ENCODE measurements at regions not wholly inside any gene's neighbourhood (a gene's known extent, or its start where the extent isn't known, plus 50 kb on each side); places are given as distances from the start of the nearest gene placed in this dataset.

GRCh38 chr1:221487781-221488524 lies 253.9 kb downstream of the DUSP10 start:
- Histone ChIP-seq H3K4me1 (ENCODE audit: control insufficient read depth, extremely low read depth, insufficient read depth, low read length) (no peaks in the 10 kb centered on the region), H3K79me2 (ENCODE audit: control insufficient read depth, insufficient read depth, low read length) (no peaks in the 10 kb centered on the region), H3K9me1 (ENCODE audit: control insufficient read depth, extremely low read depth, insufficient read depth, low read length) (no peaks in the 10 kb centered on the region), H4K20me1 (ENCODE audit: control insufficient read depth, extremely low read depth, insufficient read depth, low read length) (no peaks in the 10 kb centered on the region), H3K27ac (ENCODE audit: control insufficient read depth, insufficient read depth, low read length) (no peak overlapping the region), H3K9me3 (ENCODE audit: control insufficient read depth, low read depth, low read length) (no peaks in the 10 kb centered on the region), H3K36me3 (ENCODE audit: control insufficient read depth in 2 of 2, extremely low read depth in 1 of 2, insufficient read depth in 2 of 2, low read length in 2 of 2) (no peaks in the 10 kb centered on the region), H3K9ac (ENCODE audit: control insufficient read depth, extremely low read depth, insufficient read depth, low read length) (no peak overlapping the region), H2AFZ (ENCODE audit: control insufficient read depth, low read length) (no peak overlapping the region), H3K27me3 (ENCODE audit: control insufficient read depth, extremely low read depth, insufficient read depth, low read length) (no peaks in the 10 kb centered on the region), H3K4me2 (ENCODE audit: control insufficient read depth, extremely low read depth, insufficient read depth, low read depth, low read length) (no peak overlapping the region), H3K4me3 (ENCODE audit: control insufficient read depth in 2 of 3, extremely low read depth in 1 of 3, insufficient read depth in 2 of 3, low read depth in 1 of 3, low read length in 3 of 3) (no peak overlapping the region)
- DNase-seq (ENCODE audit: low read depth, low spot score) (no peak), FAIRE-seq (peak; percentile 29)
- dilution Hi-C loops (cut with MboI; ENCODE audit: extremely low pct_ligation_motif_present, low sequenced_read_pairs) = no loop called here
- no peak for TF ChIP-seq EZH2 (IDR thresholded peaks at IDR 0.05; ENCODE audit: low read length)
- no peak for TF ChIP-seq CTCF (optimal IDR thresholded peaks at IDR 0.05 in 1 of 3, IDR thresholded peaks at IDR 0.05 in 1 of 3, conservative IDR thresholded peaks at IDR 0.05 in 1 of 3; ENCODE audit: extremely low read depth in 1 of 3, insufficient read depth in 2 of 3, low read length in 3 of 3)

GRCh38 chr1:221488550-221488949 lies 253.3 kb downstream of the DUSP10 start:
- Histone ChIP-seq H2AFZ (ENCODE audit: control insufficient read depth, low read length) (no peak overlapping the region), H3K4me1 (ENCODE audit: control insufficient read depth, extremely low read depth, insufficient read depth, low read length) (no peaks in the 10 kb centered on the region), H3K4me3 (ENCODE audit: control insufficient read depth in 2 of 3, extremely low read depth in 1 of 3, insufficient read depth in 2 of 3, low read depth in 1 of 3, low read length in 3 of 3) (no peak overlapping the region), H3K9me3 (ENCODE audit: control insufficient read depth, low read depth, low read length) (no peaks in the 10 kb centered on the region), H4K20me1 (ENCODE audit: control insufficient read depth, extremely low read depth, insufficient read depth, low read length) (no peaks in the 10 kb centered on the region), H3K36me3 (ENCODE audit: control insufficient read depth in 2 of 2, extremely low read depth in 1 of 2, insufficient read depth in 2 of 2, low read length in 2 of 2) (no peaks in the 10 kb centered on the region), H3K27ac (ENCODE audit: control insufficient read depth, insufficient read depth, low read length) (no peak overlapping the region), H3K79me2 (ENCODE audit: control insufficient read depth, insufficient read depth, low read length) (no peaks in the 10 kb centered on the region), H3K4me2 (ENCODE audit: control insufficient read depth, extremely low read depth, insufficient read depth, low read depth, low read length) (no peak overlapping the region), H3K9me1 (ENCODE audit: control insufficient read depth, extremely low read depth, insufficient read depth, low read length) (no peaks in the 10 kb centered on the region), H3K27me3 (ENCODE audit: control insufficient read depth, extremely low read depth, insufficient read depth, low read length) (no peaks in the 10 kb centered on the region), H3K9ac (ENCODE audit: control insufficient read depth, extremely low read depth, insufficient read depth, low read length) (no peak overlapping the region)
- DNase-seq (ENCODE audit: low read depth, low spot score) = no peak
- TF ChIP-seq CTCF (optimal IDR thresholded peaks at IDR 0.05 in 1 of 3, IDR thresholded peaks at IDR 0.05 in 1 of 3, conservative IDR thresholded peaks at IDR 0.05 in 1 of 3; ENCODE audit: extremely low read depth in 1 of 3, insufficient read depth in 2 of 3, low read length in 3 of 3) = no peak
- dilution Hi-C loops (cut with MboI; ENCODE audit: extremely low pct_ligation_motif_present, low sequenced_read_pairs) = no loop called here
- no peak for FAIRE-seq
